SK-N-SH (cell line): ENCODE measurements at regions not wholly inside any gene's neighbourhood (a gene's known extent, or its start where the extent isn't known, plus 50 kb on each side); places are given as distances from the start of the nearest gene placed in this dataset.

Experiments used
- CTCF ChIA-PET: fragments of 300-600, 350-600 bp; formaldehyde crosslinking; extraction: SDS; loops from one replicate; lab custom pipeline; 2021; lab: Yijun Ruan, JAX
- POLR2A ChIA-PET: fragments of 350-600 bp; sonication (Branson Sonifier 250); formaldehyde crosslinking; extraction: SDS; loops from one replicate; lab custom pipeline; 2020; ENCODE audit warnings: antibody characterized with exemption, inconsistent platforms; lab: Yijun Ruan, JAX
- DNase-seq: peaks from one replicate; pipeline ENCODE4 v3.0.0; 2012
- H2AFZ ChIP-seq: fragments of 200-600 bp; sonication (generic); 2 replicates; pipeline ENCODE4 v1.8.1; 2016; ENCODE audit warnings: antibody characterized with exemption, mild to moderate bottlenecking, low read depth
- H3F3A ChIP-seq: fragments of 200-600 bp; sonication (generic); replicated peaks from 2 replicates; pipeline ENCODE3; 2016; ENCODE audit warnings: antibody characterized with exemption, mild to moderate bottlenecking; ENCODE audit not compliant: insufficient read depth
- H3K27ac ChIP-seq, 2 experiments: fragments of 200-500 bp in 1 of 2; fragments of 200-600 bp in 1 of 2; sonication (Bioruptor generic) in 1 of 2; sonication (generic), shearing (Covaris generic) in 1 of 2; 2 replicates each; pipeline versions ENCODE4 v1.5.1 to v1.6.1; 2014 to 2016; ENCODE audit warnings: low read depth in 2 of 2, inconsistent platforms in 1 of 2, low read length in 1 of 2, mild to moderate bottlenecking in 1 of 2, mixed read lengths in 1 of 2
- H3K27me3 ChIP-seq: fragments of 200-600 bp; sonication (generic), shearing (Covaris generic); 2 replicates; pipeline ENCODE4 v1.6.1; 2016; ENCODE audit warnings: mixed run types; ENCODE audit not compliant: insufficient read depth
- H3K36me3 ChIP-seq, 2 experiments: fragments of 200-500 bp in 1 of 2; fragments of 200-600 bp in 1 of 2; sonication (Bioruptor generic) in 1 of 2; sonication (generic) in 1 of 2; replicated peaks in 1 of 2; 2 replicates each; pipeline versions ENCODE3 to v1.5.1; 2014 to 2016; ENCODE audit warnings: low read length in 1 of 2, mild to moderate bottlenecking in 1 of 2; ENCODE audit not compliant: insufficient read depth in 2 of 2, control insufficient read depth in 1 of 2
- H3K4me1 ChIP-seq, 2 experiments: fragments of 200-500 bp in 1 of 2; fragments of 200-600 bp in 1 of 2; sonication (Bioruptor generic) in 1 of 2; sonication (generic), shearing (Covaris generic) in 1 of 2; 2 replicates each; pipeline versions ENCODE4 v1.5.1 to v1.6.1; 2014 to 2016; ENCODE audit warnings: low read depth in 1 of 2, low read length in 1 of 2, mixed run types in 1 of 2; ENCODE audit not compliant: insufficient read depth in 2 of 2, control insufficient read depth in 1 of 2
- H3K4me2 ChIP-seq: fragments of 200-600 bp; sonication (generic), shearing (Covaris generic); 2 replicates; pipeline ENCODE4 v1.6.1; 2017; ENCODE audit warnings: mixed run types
- H3K4me3 ChIP-seq, 2 experiments: fragments of 200-500 bp in 1 of 2; fragments of 200-600 bp in 1 of 2; sonication (Bioruptor generic) in 1 of 2; sonication (generic), shearing (Covaris generic) in 1 of 2; 2 replicates each; pipeline versions ENCODE4 v1.5.1 to v1.8.1; 2014 to 2016; ENCODE audit warnings: low read depth in 2 of 2, inconsistent platforms in 1 of 2, low read length in 1 of 2, mild to moderate bottlenecking in 1 of 2, mixed read lengths in 1 of 2, moderate library complexity in 1 of 2
- H3K79me2 ChIP-seq: fragments of 200-600 bp; sonication (generic); 2 replicates; pipeline ENCODE4 v1.8.1; 2017; ENCODE audit warnings: mild to moderate bottlenecking; ENCODE audit not compliant: insufficient read depth
- H3K9ac ChIP-seq: fragments of 200-600 bp; sonication (generic); 2 replicates; pipeline ENCODE4 v1.6.1; 2017; ENCODE audit warnings: mixed run types
- H3K9me2 ChIP-seq: fragments of 200-600 bp; sonication (generic); 2 replicates; pipeline ENCODE4 v1.6.1; 2017; ENCODE audit warnings: mixed run types
- H3K9me3 ChIP-seq: fragments of 200-600 bp; sonication (generic); 2 replicates; pipeline ENCODE4 v1.6.1; 2017; ENCODE audit warnings: mixed run types, mild to moderate bottlenecking, moderate library complexity
- H4K20me1 ChIP-seq: fragments of 200-600 bp; sonication (generic); 2 replicates; pipeline ENCODE4 v1.6.1; 2017; ENCODE audit warnings: mild to moderate bottlenecking, mixed run types; ENCODE audit not compliant: insufficient read depth
- CHD2 ChIP-seq: fragments of 150-350 bp; IDR thresholded peaks from 2 replicates; pipeline ENCODE4 v1.6.1; 2018; ENCODE audit warnings: low read length; ENCODE audit not compliant: partially characterized antibody
- FOSL2 ChIP-seq: IDR thresholded peaks from 2 replicates; pipeline ENCODE4 v1.4.0; 2012; ENCODE audit warnings: low read depth, mild to moderate bottlenecking, moderate library complexity, borderline replicate concordance
- JUND ChIP-seq: IDR thresholded peaks from 2 replicates; pipeline ENCODE4 v1.4.0; 2012
- MEF2A ChIP-seq: IDR thresholded peaks from 2 replicates; pipeline ENCODE4 v1.4.0; 2012; ENCODE audit warnings: low read depth, borderline replicate concordance
- NFIC ChIP-seq: IDR thresholded peaks from 2 replicates; pipeline ENCODE4 v1.4.0; 2012; ENCODE audit warnings: borderline replicate concordance
- POLR2AphosphoS5 ChIP-seq: IDR thresholded peaks from 2 replicates; pipeline ENCODE4 v1.6.1; 2012; ENCODE audit warnings: low read depth, low read length
- RFX5 ChIP-seq: IDR thresholded peaks from 2 replicates; pipeline ENCODE4 v1.6.1; 2012; ENCODE audit warnings: mild to moderate bottlenecking, improper control_type of control experiment, low read length
- SMC3 ChIP-seq: IDR thresholded peaks from 2 replicates; pipeline ENCODE4 v1.6.1; 2012; ENCODE audit warnings: low read depth, low read length, improper control_type of control experiment
- TAF1 ChIP-seq: IDR thresholded peaks from 2 replicates; pipeline ENCODE4 v1.6.1; 2012; ENCODE audit warnings: low read depth, mild to moderate bottlenecking, low read length, moderate library complexity, borderline replicate concordance
- TCF12 ChIP-seq: IDR thresholded peaks from 2 replicates; pipeline ENCODE4 v1.4.0; 2012
- YY1 ChIP-seq: IDR thresholded peaks from 2 replicates; pipeline ENCODE4 v1.4.0; 2012; ENCODE audit warnings: low read depth, mild to moderate bottlenecking
- WGBS: methylation state at CpG from one replicate; pipeline ENCODE4 v1.1.6; 2017; ENCODE audit warnings: low lambda C conversion rate; 5-methylcytosine and 5-hydroxymethylcytosine counted together
- TF ChIP-seq, protein P1 (sequence below): IDR thresholded peaks from 2 replicates; pipeline ENCODE4 v1.4.0; 2012; ENCODE audit warnings: low read depth, borderline replicate concordance
- TF ChIP-seq, protein P2 (sequence below): IDR thresholded peaks from 2 replicates; pipeline ENCODE4 v1.4.0; 2012; ENCODE audit warnings: low read depth, borderline replicate concordance
- TF ChIP-seq, protein P3 (sequence below): fragments of 150-350 bp; IDR thresholded peaks from 2 replicates; pipeline ENCODE4 v1.6.1; 2017; ENCODE audit warnings: antibody characterized with exemption, low read length, low read depth, borderline replicate concordance
- TF ChIP-seq, protein P4 (sequence below): fragments of 150-350 bp; IDR thresholded peaks from 2 replicates; pipeline ENCODE4 v1.6.1; 2016; ENCODE audit warnings: mild to moderate bottlenecking, low read depth, low read length

GRCh38 chr7:88366845-88367244 lies 60.2 kb upstream of the STEAP4 start (continued):
- TF ChIP-seq TAF1 = no peak
- TF ChIP-seq POLR2AphosphoS5 = no peak
- no peak for TF ChIP-seq MEF2A
- no peak for TF ChIP-seq SMC3
- TF ChIP-seq, protein P1, sequence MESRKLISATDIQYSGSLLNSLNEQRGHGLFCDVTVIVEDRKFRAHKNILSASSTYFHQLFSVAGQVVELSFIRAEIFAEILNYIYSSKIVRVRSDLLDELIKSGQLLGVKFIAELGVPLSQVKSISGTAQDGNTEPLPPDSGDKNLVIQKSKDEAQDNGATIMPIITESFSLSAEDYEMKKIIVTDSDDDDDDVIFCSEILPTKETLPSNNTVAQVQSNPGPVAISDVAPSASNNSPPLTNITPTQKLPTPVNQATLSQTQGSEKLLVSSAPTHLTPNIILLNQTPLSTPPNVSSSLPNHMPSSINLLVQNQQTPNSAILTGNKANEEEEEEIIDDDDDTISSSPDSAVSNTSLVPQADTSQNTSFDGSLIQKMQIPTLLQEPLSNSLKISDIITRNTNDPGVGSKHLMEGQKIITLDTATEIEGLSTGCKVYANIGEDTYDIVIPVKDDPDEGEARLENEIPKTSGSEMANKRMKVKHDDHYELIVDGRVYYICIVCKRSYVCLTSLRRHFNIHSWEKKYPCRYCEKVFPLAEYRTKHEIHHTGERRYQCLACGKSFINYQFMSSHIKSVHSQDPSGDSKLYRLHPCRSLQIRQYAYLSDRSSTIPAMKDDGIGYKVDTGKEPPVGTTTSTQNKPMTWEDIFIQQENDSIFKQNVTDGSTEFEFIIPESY = no peak

GRCh38 chr7:88363869-88364268 lies 57.2 kb upstream of the STEAP4 start:
- H3K27ac ChIP-seq = no peak overlapping the region
- no peaks in the 10 kb centered on the region for H3K4me1 ChIP-seq
- no peaks in the 10 kb centered on the region for H3K79me2 ChIP-seq
- 58% methylated on average over 2 of the region's 2 CpGs for WGBS
- H3K9ac ChIP-seq = no peak overlapping the region
- H4K20me1 ChIP-seq = no peaks in the 10 kb centered on the region
- no peaks in the 10 kb centered on the region for H3K27me3 ChIP-seq
- H3K9me3 ChIP-seq = no peaks in the 10 kb centered on the region
- ChIA-PET POLR2A (no interaction called here), CTCF (interaction anchor here (0.6 to 1.2 kb wide), 3 partner anchors 38 to 1369 kb away, joined by 3 to 4 read pairs (median 3); no protein-coding TSS in a partner anchor)
- no peak overlapping the region for H3K4me2 ChIP-seq
- H3K9me2 ChIP-seq = no peaks in the 10 kb centered on the region
- no peak for DNase-seq
- H3K36me3 ChIP-seq = no peaks in the 10 kb centered on the region
- no peaks in the 10 kb centered on the region for H3F3A ChIP-seq
- TF ChIP-seq NFIC (no peak), TCF12 (no peak), CHD2 (no peak), FOSL2 (no peak), TAF1 (no peak), RFX5 (no peak), JUND (no peak), YY1 (no peak)
- TF ChIP-seq, protein P2, sequence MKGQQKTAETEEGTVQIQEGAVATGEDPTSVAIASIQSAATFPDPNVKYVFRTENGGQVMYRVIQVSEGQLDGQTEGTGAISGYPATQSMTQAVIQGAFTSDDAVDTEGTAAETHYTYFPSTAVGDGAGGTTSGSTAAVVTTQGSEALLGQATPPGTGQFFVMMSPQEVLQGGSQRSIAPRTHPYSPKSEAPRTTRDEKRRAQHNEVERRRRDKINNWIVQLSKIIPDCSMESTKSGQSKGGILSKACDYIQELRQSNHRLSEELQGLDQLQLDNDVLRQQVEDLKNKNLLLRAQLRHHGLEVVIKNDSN = no peak
- TF ChIP-seq, protein P3, sequence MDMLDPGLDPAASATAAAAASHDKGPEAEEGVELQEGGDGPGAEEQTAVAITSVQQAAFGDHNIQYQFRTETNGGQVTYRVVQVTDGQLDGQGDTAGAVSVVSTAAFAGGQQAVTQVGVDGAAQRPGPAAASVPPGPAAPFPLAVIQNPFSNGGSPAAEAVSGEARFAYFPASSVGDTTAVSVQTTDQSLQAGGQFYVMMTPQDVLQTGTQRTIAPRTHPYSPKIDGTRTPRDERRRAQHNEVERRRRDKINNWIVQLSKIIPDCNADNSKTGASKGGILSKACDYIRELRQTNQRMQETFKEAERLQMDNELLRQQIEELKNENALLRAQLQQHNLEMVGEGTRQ = no peak
- TF ChIP-seq, protein P4, sequence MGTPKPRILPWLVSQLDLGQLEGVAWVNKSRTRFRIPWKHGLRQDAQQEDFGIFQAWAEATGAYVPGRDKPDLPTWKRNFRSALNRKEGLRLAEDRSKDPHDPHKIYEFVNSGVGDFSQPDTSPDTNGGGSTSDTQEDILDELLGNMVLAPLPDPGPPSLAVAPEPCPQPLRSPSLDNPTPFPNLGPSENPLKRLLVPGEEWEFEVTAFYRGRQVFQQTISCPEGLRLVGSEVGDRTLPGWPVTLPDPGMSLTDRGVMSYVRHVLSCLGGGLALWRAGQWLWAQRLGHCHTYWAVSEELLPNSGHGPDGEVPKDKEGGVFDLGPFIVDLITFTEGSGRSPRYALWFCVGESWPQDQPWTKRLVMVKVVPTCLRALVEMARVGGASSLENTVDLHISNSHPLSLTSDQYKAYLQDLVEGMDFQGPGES = no peak
- no peak overlapping the region for H3K4me3 ChIP-seq
- H2AFZ ChIP-seq = no peak overlapping the region
